Astrocyte (in vitro differentiated cells and primary cell): ENCODE measurements at regions not wholly inside any gene's neighbourhood (a gene's known extent, or its start where the extent isn't known, plus 50 kb on each side); places are given as distances from the start of the nearest gene placed in this dataset.

Experiments
- CTCF ChIP-seq: IDR thresholded peaks from 2 replicates; pipeline ENCODE4 v1.5.1; 2011; ENCODE audit warnings: low read depth, mild to moderate bottlenecking, inconsistent platforms, low read length, moderate library complexity; ENCODE audit not compliant: insufficient read depth
- EZH2 ChIP-seq: IDR thresholded peaks from 2 replicates; pipeline ENCODE4 v1.6.1; 2012; ENCODE audit warnings: mild to moderate bottlenecking, low read length, inconsistent platforms; ENCODE audit not compliant: insufficient read depth

DNA sequence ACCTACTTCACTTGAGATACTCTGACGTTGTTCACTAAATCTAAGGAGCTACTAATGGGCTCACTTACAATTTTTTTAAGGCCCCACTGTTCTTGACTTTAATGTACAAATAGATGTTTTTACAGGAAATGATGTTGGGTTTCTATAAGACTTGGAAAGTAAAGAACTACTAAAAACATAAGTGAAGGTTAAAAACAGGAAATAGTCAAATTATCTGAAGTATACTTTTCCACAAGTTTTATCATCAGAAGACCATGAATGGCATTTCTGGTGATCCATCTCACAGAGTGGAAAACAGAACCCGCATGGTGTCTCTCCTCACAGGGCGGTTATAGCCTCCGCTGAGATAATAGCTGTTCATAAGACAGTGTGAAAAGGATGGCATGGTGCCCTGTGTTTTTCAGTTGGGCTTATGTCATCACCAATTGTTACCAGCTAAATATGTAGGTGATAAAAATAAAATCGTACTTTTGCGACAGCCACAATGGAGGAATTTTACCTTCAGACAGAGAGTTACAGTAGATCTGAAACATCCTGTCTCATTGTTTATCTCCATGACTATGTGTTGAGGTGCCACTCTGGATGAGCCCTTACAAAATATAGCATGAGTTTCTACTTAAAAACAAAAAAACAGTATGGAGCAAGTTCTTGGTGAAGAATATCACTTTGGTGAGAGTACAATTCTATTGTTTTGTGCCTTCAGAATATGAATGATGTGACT lies 462.4 kb downstream of the RAP2B start:
- TF ChIP-seq CTCF = no peak
- no peak for TF ChIP-seq EZH2
